Neutrophil (primary cell): ENCODE measurements at regions not wholly inside any gene's neighbourhood (a gene's known extent, or its start where the extent isn't known, plus 50 kb on each side); places are given as distances from the start of the nearest gene placed in this dataset.
"Not testable (repeated sequence)": the region's sequence is repeated elsewhere in the genome, so short reads cannot be mapped to it uniquely, and the experiment has no call there.

Experiments
- H3K27ac ChIP-seq: fragments of 200-600 bp; sonication (generic); 2 replicates; pipeline ENCODE4 v1.5.1; 2016; ENCODE audit warnings: mild to moderate bottlenecking, moderate library complexity
- H3K27me3 ChIP-seq: fragments of 200-600 bp; sonication (generic); 2 replicates; pipeline ENCODE4 v1.6.0; 2016; ENCODE audit warnings: mild to moderate bottlenecking
- H3K36me3 ChIP-seq: fragments of 200-600 bp; sonication (generic); 2 replicates; pipeline ENCODE4 v1.5.1; 2017
- H3K4me1 ChIP-seq, 2 experiments: fragments of 200-600 bp in 1 of 2; sonication (generic) in 1 of 2; 1 replicate in 1 of 2; 2 replicates in 1 of 2; pipeline versions ENCODE4 v1.5.1 to v1.6.1; 2013 to 2016; ENCODE audit warnings: low read depth in 1 of 2, low read length in 1 of 2, mild to moderate bottlenecking in 1 of 2, moderate library complexity in 1 of 2; ENCODE audit not compliant: control insufficient read depth in 1 of 2, insufficient read depth in 1 of 2
- H3K4me3 ChIP-seq, 2 experiments: fragments of 200-600 bp in 1 of 2; sonication (generic) in 1 of 2; 1 replicate in 1 of 2; 2 replicates in 1 of 2; pipeline ENCODE4 v1.5.1; 2013 to 2016; ENCODE audit warnings: low read depth in 1 of 2, low read length in 1 of 2, mild to moderate bottlenecking in 1 of 2, moderate library complexity in 1 of 2
- H3K9me3 ChIP-seq: fragments of 200-600 bp; sonication (generic); 2 replicates; pipeline ENCODE4 v1.5.1; 2016
- TF ChIP-seq, protein P1 (sequence below): fragments of 200-600 bp; sonication (generic); IDR thresholded peaks from 2 replicates; pipeline ENCODE4 v1.5.1; 2016; ENCODE audit warnings: antibody characterized with exemption

DNA sequence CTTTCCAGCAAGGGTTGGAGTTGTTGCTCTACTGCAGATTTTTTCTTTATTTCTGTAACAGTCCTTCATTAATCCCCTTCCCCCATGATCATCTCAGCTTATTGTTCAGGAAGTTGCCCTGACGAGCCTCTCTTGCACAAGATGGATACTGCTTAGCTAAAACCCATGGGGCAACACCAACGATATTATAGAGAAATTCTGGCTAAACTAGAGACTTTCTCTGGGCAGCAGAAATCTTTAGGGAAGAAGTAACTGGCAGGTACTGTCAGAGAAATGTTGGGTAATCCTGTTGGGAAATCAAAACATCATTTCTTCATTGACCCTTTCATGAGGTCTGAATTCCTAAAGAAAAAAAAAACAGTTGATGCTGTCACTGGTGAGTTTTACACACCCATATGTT is 921.3 kb downstream of the NLGN4X start:
- H3K4me3 ChIP-seq = no peak overlapping the region
- H3K4me1 ChIP-seq = peaks cover 3% of the 10 kb centered on the region in 2 experiments
- peak overlapping the region; percentile 13 for H3K27ac ChIP-seq
- TF ChIP-seq, protein P1, sequence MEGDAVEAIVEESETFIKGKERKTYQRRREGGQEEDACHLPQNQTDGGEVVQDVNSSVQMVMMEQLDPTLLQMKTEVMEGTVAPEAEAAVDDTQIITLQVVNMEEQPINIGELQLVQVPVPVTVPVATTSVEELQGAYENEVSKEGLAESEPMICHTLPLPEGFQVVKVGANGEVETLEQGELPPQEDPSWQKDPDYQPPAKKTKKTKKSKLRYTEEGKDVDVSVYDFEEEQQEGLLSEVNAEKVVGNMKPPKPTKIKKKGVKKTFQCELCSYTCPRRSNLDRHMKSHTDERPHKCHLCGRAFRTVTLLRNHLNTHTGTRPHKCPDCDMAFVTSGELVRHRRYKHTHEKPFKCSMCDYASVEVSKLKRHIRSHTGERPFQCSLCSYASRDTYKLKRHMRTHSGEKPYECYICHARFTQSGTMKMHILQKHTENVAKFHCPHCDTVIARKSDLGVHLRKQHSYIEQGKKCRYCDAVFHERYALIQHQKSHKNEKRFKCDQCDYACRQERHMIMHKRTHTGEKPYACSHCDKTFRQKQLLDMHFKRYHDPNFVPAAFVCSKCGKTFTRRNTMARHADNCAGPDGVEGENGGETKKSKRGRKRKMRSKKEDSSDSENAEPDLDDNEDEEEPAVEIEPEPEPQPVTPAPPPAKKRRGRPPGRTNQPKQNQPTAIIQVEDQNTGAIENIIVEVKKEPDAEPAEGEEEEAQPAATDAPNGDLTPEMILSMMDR = no peak
- H3K9me3 ChIP-seq = no peaks in the 10 kb centered on the region
- H3K27me3 ChIP-seq = no peaks in the 10 kb centered on the region
- H3K36me3 ChIP-seq = no peaks in the 10 kb centered on the region

DNA sequence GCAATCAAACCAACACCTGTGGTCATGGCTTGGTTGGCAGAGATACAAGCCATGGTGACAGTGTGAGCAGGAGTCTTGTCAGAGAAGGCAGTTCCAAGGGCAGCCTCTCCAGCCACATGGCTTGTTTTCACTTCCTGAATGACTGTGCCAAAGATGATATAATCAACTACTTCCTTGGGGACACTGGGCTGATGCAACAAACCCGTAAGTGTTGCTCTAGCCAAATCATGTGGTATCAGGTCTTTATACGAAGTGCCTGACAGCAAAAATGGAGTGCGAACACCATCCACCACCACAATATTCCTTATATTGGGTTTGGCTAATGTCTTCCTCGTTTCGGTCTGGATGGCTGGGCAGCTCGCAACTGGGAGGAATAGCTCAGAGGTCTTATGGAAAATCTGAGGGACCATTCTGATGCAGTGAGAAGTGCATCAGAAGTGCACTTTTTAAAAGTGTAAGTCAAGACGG is 922.0 kb downstream of the NLGN4X start:
- H3K4me3 ChIP-seq = no peak overlapping the region
- no peaks in the 10 kb centered on the region for H3K9me3 ChIP-seq
- H3K4me1 ChIP-seq = peaks cover 3% of the 10 kb centered on the region in 2 experiments
- H3K27me3 ChIP-seq = no peaks in the 10 kb centered on the region
- no peaks in the 10 kb centered on the region for H3K36me3 ChIP-seq
- H3K27ac ChIP-seq = no peak overlapping the region
- TF ChIP-seq, protein P1 = no peak

DNA sequence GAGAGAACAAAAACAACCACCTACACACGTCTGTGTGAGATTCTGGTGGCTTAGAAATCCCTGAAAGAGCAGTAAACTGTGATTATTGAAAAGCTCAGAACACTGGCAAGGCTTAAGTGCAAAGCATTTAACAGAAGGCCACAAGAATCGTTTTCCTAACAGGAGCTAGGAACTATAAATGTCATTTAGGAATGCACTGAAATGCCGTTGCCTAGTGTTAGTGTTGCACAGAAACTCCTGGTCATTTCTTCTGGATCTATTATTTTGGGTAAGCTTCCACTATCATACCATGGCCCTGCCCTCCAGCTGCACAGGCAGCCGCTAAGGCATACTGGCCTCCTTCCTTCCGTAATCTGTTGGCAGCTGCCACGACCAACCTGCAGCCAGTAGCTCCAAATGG is 923.2 kb downstream of the NLGN4X start:
- H3K4me1 ChIP-seq = peaks cover 3% of the 10 kb centered on the region in 2 experiments
- H3K9me3 ChIP-seq = no peaks in the 10 kb centered on the region
- no peak overlapping the region for H3K4me3 ChIP-seq
- TF ChIP-seq, protein P1 = no peak
- H3K27ac ChIP-seq = no peak overlapping the region
- no peaks in the 10 kb centered on the region for H3K36me3 ChIP-seq
- no peaks in the 10 kb centered on the region for H3K27me3 ChIP-seq

DNA sequence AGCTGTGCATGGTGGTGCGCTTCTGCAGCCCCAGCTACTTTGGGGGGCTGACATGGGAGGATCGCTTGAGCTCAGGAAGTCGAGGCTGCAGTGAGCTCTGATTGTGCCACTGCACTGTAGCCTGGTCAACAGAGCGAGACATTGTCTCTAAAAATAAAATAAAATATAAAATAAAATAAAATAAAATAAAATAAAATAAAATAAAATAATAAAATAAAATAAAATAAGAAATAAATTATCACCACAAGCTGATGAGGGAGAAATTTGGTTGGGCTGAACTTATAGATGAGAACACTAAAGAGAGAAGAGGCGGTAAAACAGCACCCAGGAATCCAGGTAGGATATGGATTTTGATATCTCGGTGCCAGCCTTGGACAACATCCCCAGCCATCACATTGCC is 933.7 kb downstream of the NLGN4X start:
- H3K4me1 ChIP-seq = no peaks in the 10 kb centered on the region
- H3K4me3 ChIP-seq = no peak overlapping the region
- TF ChIP-seq, protein P1 = no peak
- H3K27ac ChIP-seq = no peak overlapping the region
- H3K27me3 ChIP-seq = no peaks in the 10 kb centered on the region
- no peaks in the 10 kb centered on the region for H3K36me3 ChIP-seq
- no peaks in the 10 kb centered on the region for H3K9me3 ChIP-seq

DNA sequence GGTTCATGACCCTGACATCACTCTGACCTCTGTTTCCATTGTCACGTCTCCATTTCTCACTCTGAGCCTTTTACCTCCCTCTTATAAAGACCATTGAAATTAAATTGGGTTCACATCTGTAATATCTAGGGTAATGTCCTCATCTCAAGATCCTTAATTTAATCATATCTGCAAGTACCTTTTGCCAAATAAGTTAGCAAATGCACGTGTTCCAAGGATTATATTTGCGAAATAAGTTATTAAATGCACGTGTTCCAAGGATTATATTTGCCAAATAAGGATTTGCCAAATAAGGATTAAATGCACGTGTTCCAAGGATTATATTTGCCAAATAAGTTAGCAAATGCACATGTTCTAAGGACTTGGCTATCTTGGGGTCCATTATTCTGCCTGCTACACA is 938.0 kb downstream of the NLGN4X start:
- Histone ChIP-seq H3K9me3 (no peaks in the 10 kb centered on the region), H3K36me3 (no peaks in the 10 kb centered on the region), H3K4me3 (no peak overlapping the region), H3K27ac (no peak overlapping the region), H3K27me3 (no peaks in the 10 kb centered on the region), H3K4me1 (no peaks in the 10 kb centered on the region)
- TF ChIP-seq, protein P1 = no peak

DNA sequence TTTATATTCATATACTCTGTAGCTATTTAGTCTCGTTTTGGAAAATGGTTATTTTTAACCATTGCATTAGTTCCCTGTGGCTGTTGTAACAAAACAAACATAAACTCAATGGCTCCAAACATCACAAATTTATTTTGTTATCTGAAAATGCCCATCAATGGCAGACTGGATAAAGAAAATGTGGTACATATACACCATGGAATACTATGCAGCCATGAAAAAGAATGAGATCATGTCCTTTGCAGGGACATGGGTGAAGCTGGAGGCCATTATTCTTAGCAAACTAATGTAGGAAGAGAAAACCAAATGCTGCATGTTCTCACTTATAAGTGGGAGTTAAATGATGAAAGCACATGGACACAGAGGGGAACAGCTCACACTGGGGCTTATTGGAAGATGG is 938.7 kb downstream of the NLGN4X start:
- not testable (repeated sequence) for H3K4me1 ChIP-seq, H3K9me3 ChIP-seq, H3K27ac ChIP-seq, H3K4me3 ChIP-seq, H3K27me3 ChIP-seq, H3K36me3 ChIP-seq
